Suprapubic skin (tissue), 4 donors: ENCODE measurements at regions not wholly inside any gene's neighbourhood (a gene's known extent, or its start where the extent isn't known, plus 50 kb on each side); places are given as distances from the start of the nearest gene placed in this dataset.
"Not testable (repeated sequence)": the region's sequence is repeated elsewhere in the genome, so short reads cannot be mapped to it uniquely, and the experiment has no call there.

Experiments
- DNase-seq, 2 donors: peaks; one replicate each; pipeline ENCODE4 v3.0.0-alpha.2; 2019; ENCODE audit warnings: low spot score in 2 of 2
- H3K27ac ChIP-seq: fragments of 200-600 bp; sonication (generic); one replicate; pipeline ENCODE4 v1.5.1; 2019
- H3K27me3 ChIP-seq: fragments of 200-600 bp; sonication (generic); one replicate; pipeline ENCODE4 v1.5.1; 2019
- H3K36me3 ChIP-seq: fragments of 200-600 bp; sonication (generic); one replicate; pipeline ENCODE4 v1.5.1; 2019
- H3K4me1 ChIP-seq: fragments of 200-600 bp; sonication (generic); one replicate; pipeline ENCODE4 v1.5.1; 2019
- H3K4me3 ChIP-seq: fragments of 200-600 bp; sonication (generic); one replicate; pipeline ENCODE4 v1.5.1; 2019; ENCODE audit warnings: mild to moderate bottlenecking
- H3K9me3 ChIP-seq: fragments of 200-600 bp; sonication (generic); one replicate; pipeline ENCODE4 v1.5.1; 2019
- CTCF ChIP-seq, 2 donors: fragments of 200-600 bp in 1 of 2; fragments of 450-650 bp in 1 of 2; sonication (generic) in 1 of 2; IDR thresholded peaks; one replicate each; pipeline ENCODE4 v1.5.1; 2016 to 2019; ENCODE audit warnings: antibody characterized with exemption in 2 of 2, mild to moderate bottlenecking in 1 of 2, moderate library complexity in 1 of 2
- EP300 ChIP-seq: sonication (generic); formaldehyde crosslinking; IDR thresholded peaks from one replicate; pipeline ENCODE4 v1.6.1; 2017; ENCODE audit warnings: antibody characterized with exemption
- POLR2A ChIP-seq, 2 donors: fragments of 450-650 bp; IDR thresholded peaks; one replicate each; pipeline ENCODE4 v1.6.1; 2017; ENCODE audit warnings: antibody characterized with exemption in 2 of 2, mild to moderate bottlenecking in 2 of 2, moderate library complexity in 2 of 2
- POLR2AphosphoS5 ChIP-seq, 3 donors: sonication (generic); formaldehyde crosslinking; IDR thresholded peaks; one replicate each; pipeline ENCODE4 v1.6.1; 2017; ENCODE audit warnings: antibody characterized with exemption in 3 of 3
- WGBS: methylation state at CpG from one replicate; pipeline ENCODE4 v1.1.5; 2018; 5-methylcytosine and 5-hydroxymethylcytosine counted together

GRCh38 chr5:168132241-168132641 lies 159.2 kb upstream of the WWC1 start:
- H3K4me1 ChIP-seq: no peaks in the 10 kb centered on the region
- H3K4me3 ChIP-seq: no peak overlapping the region
- H3K9me3 ChIP-seq: no peaks in the 10 kb centered on the region
- no peaks in the 10 kb centered on the region for H3K27me3 ChIP-seq
- H3K27ac ChIP-seq: no peak overlapping the region
- no peaks in the 10 kb centered on the region for H3K36me3 ChIP-seq
- no peak for DNase-seq
- WGBS: 80% methylated on average over 3 of the region's 3 CpGs
- TF ChIP-seq POLR2A (IDR thresholded peaks at IDR 0.05): no peak
- TF ChIP-seq CTCF (IDR thresholded peaks at IDR 0.05): no peak
- TF ChIP-seq EP300: no peak
- TF ChIP-seq POLR2AphosphoS5 (IDR thresholded peaks at IDR 0.05): no peak

- Histone ChIP-seq H3K27me3 (no peaks in the 10 kb centered on the region), H3K4me1 (no peaks in the 10 kb centered on the region), H3K27ac (no peak overlapping the region), H3K9me3 (no peaks in the 10 kb centered on the region), H3K4me3 (no peak overlapping the region), H3K36me3 (no peaks in the 10 kb centered on the region)
- no peak for TF ChIP-seq CTCF (IDR thresholded peaks at IDR 0.05)
- DNase-seq: no peak
- WGBS: 92% methylated on average over 6 of the region's 6 CpGs
Measured at GRCh38 chr5:168135897-168136296, 155.5 kb upstream of the WWC1 start.

DNA sequence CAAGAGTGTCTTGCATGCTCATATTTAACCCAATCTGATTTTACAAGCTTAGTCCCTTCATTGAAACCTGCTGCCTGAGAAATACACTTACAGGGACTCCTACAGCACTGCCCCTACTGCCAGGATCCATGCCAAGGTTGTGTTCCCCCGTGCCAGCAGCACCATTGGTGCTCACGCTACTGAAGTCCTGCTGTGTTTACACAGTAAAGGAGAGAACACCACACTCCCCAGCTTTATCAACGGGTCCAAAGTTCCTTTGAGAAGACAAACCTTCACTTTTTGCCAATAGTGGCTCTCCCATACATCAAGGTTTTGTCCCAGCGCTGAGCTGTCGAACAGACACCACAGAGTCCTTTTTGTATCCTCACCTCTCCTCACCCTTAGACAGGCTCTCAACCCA lies 155.1 kb upstream of the WWC1 start:
- H3K4me1 ChIP-seq: no peaks in the 10 kb centered on the region
- 88% methylated on average over 5 of the region's 5 CpGs for WGBS
- H3K27ac ChIP-seq: no peak overlapping the region
- H3K27me3 ChIP-seq: no peaks in the 10 kb centered on the region
- H3K4me3 ChIP-seq: no peak overlapping the region
- no peaks in the 10 kb centered on the region for H3K36me3 ChIP-seq
- no peak for TF ChIP-seq EP300
- no peak for TF ChIP-seq CTCF (IDR thresholded peaks at IDR 0.05)
- TF ChIP-seq POLR2AphosphoS5 (IDR thresholded peaks at IDR 0.05): no peak
- no peak for TF ChIP-seq POLR2A (IDR thresholded peaks at IDR 0.05)
- H3K9me3 ChIP-seq: no peaks in the 10 kb centered on the region
- no peak for DNase-seq

- no peaks in the 10 kb centered on the region for H3K9me3 ChIP-seq
- DNase-seq: no peak
- H3K36me3 ChIP-seq: no peaks in the 10 kb centered on the region
- no peak overlapping the region for H3K4me3 ChIP-seq
- H3K27ac ChIP-seq: no peak overlapping the region
- no peaks in the 10 kb centered on the region for H3K4me1 ChIP-seq
- H3K27me3 ChIP-seq: no peaks in the 10 kb centered on the region
- TF ChIP-seq POLR2A (IDR thresholded peaks at IDR 0.05) (no peak), POLR2AphosphoS5 (IDR thresholded peaks at IDR 0.05) (no peak), EP300 (no peak)
- WGBS: 38% methylated on average over 2 of the region's 2 CpGs
Measured at GRCh38 chr5:168137265-168137664, 154.2 kb upstream of the WWC1 start.

- no peaks in the 10 kb centered on the region for H3K27me3 ChIP-seq
- DNase-seq: no peak
- 87% methylated on average over 6 of the region's 6 CpGs for WGBS
- no peaks in the 10 kb centered on the region for H3K9me3 ChIP-seq
- no peak overlapping the region for H3K27ac ChIP-seq
- no peak for TF ChIP-seq POLR2A (IDR thresholded peaks at IDR 0.05)
- no peak for TF ChIP-seq CTCF (IDR thresholded peaks at IDR 0.05)
- TF ChIP-seq EP300: no peak
- TF ChIP-seq POLR2AphosphoS5 (IDR thresholded peaks at IDR 0.05): no peak
- no peaks in the 10 kb centered on the region for H3K4me1 ChIP-seq
- H3K4me3 ChIP-seq: no peak overlapping the region
- H3K36me3 ChIP-seq: no peaks in the 10 kb centered on the region
Measured at GRCh38 chr5:168140241-168140640, 151.2 kb upstream of the WWC1 start.

GRCh38 chr5:168142402-168142801 lies 149.0 kb upstream of the WWC1 start:
- no peak for DNase-seq
- no peaks in the 10 kb centered on the region for H3K4me1 ChIP-seq
- no peaks in the 10 kb centered on the region for H3K36me3 ChIP-seq
- WGBS: 75% methylated on average over 2 of the region's 2 CpGs
- no peak overlapping the region for H3K27ac ChIP-seq
- TF ChIP-seq CTCF (IDR thresholded peaks at IDR 0.05) (no peak), POLR2A (IDR thresholded peaks at IDR 0.05) (no peak), POLR2AphosphoS5 (IDR thresholded peaks at IDR 0.05) (no peak), EP300 (no peak)
- no peaks in the 10 kb centered on the region for H3K27me3 ChIP-seq
- no peak overlapping the region for H3K4me3 ChIP-seq
- no peaks in the 10 kb centered on the region for H3K9me3 ChIP-seq

DNA sequence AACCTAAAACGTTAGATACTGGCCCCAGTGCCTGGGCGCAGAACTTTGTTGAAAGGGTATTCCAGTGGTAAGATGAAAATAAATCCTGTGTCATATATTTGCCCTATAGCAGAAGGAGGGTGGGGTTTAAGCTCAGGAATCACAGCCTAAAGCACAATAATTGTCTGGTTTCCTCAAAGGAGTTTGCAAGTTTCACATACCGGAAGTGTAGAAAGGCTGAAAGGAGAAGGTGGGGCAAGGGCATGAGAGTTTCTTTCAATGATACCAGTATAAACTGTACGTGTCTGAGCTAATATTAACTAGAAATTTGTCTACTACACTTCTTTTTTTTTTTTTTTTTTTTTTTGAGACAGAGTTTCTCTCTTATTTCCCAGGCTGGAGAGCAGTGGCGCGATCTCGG lies 147.9 kb upstream of the WWC1 start:
- DNase-seq, H3K4me3 ChIP-seq, H3K4me1 ChIP-seq, H3K27ac ChIP-seq, H3K27me3 ChIP-seq, H3K36me3 ChIP-seq, H3K9me3 ChIP-seq: not testable (repeated sequence)
- WGBS: 63% methylated on average over 7 of the region's 7 CpGs
